NOMO-1 (cell line): ENCODE measurements at regions not wholly inside any gene's neighbourhood (a gene's known extent, or its start where the extent isn't known, plus 50 kb on each side); places are given as distances from the start of the nearest gene placed in this dataset.
"Not testable (repeated sequence)": the region's sequence is repeated elsewhere in the genome, so short reads cannot be mapped to it uniquely, and the experiment has no call there.

Experiments used
- DNase-seq, 2 experiments: peaks; one replicate each; lab custom pipeline; 2025; ENCODE audit not compliant: unreplicated experiment in 2 of 2; lab: John Stamatoyannopoulos, UW

GRCh38 chr14:83247924-83248639 is 1714.4 kb upstream of the SEL1L start:
- no peak for DNase-seq

- no peak for DNase-seq
Observed at GRCh38 chr14:83251402-83251801, 1717.7 kb upstream of the SEL1L start.

- DNase-seq, result peak; percentile 13 to 45
Observed at GRCh38 chr14:83253870-83254269, 1720.2 kb upstream of the SEL1L start.

GRCh38 chr14:83255015-83255726 is 1721.5 kb upstream of the SEL1L start:
- peak; percentile 81 to 98 for DNase-seq

- no peak for DNase-seq
Observed at GRCh38 chr14:83255727-83256090, 1722.1 kb upstream of the SEL1L start.

DNA sequence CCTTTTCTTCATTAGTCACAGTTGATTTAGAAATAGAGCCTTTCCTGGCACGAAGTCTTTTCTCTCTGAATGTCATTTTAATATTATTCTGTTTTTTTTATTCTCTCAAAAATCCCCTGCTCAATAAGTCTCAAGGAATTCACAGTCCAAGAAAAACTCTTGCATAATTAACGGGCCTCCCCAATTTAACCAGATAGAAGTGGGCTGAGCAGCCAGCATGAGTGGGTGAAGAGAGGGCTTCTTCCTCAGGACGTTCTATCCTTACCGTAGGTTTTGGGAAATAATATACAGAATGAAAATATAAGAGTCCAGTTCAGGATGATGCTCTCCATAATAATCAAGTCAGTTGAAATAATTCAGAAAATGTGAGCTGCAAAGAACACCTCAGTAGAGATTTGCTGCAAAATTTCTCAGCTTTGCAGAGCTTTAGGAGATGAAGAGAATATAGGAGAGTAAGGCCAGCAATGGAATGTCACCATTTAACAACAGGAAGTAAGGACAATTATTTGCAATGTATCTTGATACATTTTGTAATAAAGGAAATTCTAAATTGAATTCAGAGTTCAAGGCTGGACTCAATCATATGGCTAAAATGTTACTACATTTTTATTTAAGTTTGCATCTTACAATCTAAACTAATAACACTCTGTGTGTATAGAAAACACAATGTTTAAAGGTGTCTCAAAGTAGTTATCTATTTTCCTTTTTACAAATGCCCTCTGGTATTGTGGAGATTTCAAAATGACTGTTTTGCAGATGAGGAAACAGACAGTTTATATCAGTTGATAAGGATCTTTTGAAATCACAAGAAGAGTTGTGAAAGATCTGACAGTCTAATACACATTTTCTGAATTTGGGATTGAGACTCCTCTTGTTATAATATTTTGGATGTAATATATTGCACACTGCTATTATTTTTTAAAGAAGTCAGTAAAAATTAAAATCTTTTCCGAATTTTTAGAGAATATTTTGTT is 1724.1 kb upstream of the SEL1L start:
- DNase-seq, result peak; percentile 7 to 68

GRCh38 chr14:83260751-83261150 is 1727.1 kb upstream of the SEL1L start:
- peak; percentile 26 to 86 for DNase-seq

DNA sequence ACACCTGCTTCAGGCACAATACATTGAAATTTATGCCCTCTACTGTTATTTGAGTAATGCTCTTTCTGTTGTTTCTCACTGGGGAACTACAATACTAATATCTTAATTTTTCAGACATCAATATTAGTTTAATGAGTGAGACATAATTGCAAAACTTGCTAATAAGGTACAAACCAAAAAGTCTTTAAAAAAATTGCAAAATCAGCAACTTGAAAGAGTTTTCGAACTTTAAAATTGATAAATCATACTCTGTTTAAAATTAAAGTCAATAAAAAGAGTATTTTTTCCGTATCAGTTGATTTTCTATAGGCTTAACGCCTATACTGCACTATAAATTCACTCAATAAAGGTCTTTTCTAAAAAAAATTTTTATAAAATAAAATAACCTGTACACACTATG is 1735.9 kb upstream of the SEL1L start:
- DNase-seq, result no peak

DNA sequence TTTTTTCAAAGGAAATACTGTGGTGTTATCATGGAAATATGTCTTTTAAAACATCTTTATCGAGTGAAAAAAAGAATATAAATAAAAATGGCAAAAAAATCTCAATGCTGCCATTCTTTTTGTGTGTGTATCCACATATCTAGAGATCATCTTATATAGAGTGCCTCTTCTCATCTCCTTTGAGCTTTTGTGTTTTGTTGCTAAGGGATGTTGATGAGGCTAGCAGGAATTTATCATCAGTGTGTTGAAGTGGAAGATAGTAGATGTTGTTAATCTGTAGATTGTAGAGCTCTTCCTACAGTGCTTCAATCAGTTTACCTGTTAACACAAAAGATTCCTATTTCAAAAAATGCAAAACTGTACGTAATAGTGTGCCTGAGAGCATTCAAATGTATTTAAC is 1738.0 kb upstream of the SEL1L start:
- no peak for DNase-seq

DNA sequence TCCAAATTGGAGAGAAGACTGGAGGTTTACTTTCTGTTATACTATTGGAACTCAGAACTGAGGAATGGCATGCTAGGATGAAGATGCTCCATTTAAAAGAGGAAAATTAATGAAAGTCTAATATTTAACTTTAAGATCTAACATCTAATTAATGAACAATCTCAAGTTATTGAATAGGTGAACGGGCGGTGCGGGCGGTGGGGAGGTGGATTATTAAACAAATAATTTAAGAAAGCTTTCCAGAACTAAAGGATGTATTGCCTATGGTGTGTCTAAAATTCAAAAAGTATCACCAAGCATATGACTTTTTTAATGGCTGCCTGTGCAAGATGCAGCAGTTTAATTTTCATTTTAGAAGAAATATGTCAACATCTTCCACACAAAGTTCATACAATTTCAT is 1747.1 kb upstream of the SEL1L start:
- no peak for DNase-seq

DNA sequence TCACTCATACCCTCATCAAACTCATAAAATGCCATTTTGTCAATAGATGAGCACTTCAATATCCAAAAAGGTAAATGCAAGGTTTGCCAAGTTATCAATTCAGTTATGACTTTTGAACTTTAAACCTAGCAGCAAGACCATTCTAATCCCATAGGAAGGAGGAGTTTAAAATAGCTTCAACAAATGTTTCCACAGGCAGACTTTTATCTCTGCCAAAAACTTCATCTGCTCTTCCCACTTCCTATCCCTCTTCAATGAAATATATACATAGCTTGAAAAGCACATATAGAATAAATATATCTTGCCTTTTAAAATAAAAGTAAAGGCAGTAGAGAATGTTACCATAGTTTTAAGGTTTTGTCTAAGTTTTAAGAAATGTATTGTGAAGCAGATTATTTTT is 1749.1 kb upstream of the SEL1L start:
- DNase-seq, result no peak

- DNase-seq, result no peak
Observed at GRCh38 chr14:83287300-83287699, 1753.6 kb upstream of the SEL1L start.

DNA sequence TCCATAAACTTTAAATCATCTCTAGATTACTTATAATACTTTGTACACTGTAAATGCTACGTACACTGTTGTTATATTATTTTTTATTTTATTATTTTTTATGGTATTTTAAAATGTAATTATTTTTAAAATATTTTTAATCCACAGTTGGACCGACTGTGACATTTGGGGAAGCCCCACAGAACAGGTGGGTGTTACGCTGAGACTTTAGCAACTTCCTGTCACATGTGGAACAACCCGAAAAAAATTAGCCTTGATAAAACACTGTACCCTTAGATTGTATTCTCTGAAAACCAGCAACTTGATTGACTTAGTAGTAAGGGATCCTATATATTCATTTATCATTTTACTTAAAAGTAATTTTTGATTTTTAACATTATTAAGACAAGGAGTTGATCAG is 1755.7 kb upstream of the SEL1L start:
- no peak for DNase-seq

GRCh38 chr14:83289896-83290295 is 1756.2 kb upstream of the SEL1L start:
- no peak for DNase-seq

GRCh38 chr14:83290447-83290846 is 1756.8 kb upstream of the SEL1L start:
- DNase-seq, result peak in 1 of 2 experiments; percentile 65

GRCh38 chr14:83291714-83292113 is 1758.1 kb upstream of the SEL1L start:
- DNase-seq, result peak in 1 of 2 experiments; percentile 54

- DNase-seq, result no peak
Observed at GRCh38 chr14:83294941-83295340, 1761.3 kb upstream of the SEL1L start.

GRCh38 chr14:83297361-83297760 is 1763.7 kb upstream of the SEL1L start:
- no peak for DNase-seq

GRCh38 chr14:83298016-83298415 is 1764.4 kb upstream of the SEL1L start:
- DNase-seq, result not testable (repeated sequence)

- peak; percentile 56 to 60 for DNase-seq
Observed at GRCh38 chr14:83300476-83301064, 1766.9 kb upstream of the SEL1L start.

DNA sequence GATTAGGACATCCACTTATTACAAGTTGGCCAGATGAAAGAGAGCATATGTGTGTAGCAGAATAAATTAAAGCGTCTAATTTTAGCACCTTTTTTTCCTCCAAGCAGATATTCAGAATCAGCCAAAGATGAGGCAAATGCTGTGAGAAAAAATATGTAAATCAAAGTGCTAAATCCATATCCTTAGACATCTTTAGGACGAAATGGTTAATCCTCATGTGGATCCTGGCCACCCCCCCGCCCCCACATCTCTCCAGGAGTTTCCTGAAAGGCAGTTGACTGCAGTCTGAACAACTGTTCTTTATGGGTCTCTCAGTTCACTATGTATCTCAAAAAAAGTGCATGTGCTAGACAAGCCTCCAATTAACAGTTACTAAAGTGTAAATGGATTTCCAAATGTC is 1768.1 kb upstream of the SEL1L start:
- DNase-seq, result no peak
